ENCODE measurements at regions not wholly inside any gene's neighbourhood (a gene's known extent, or its start where the extent isn't known, plus 50 kb on each side); places are given as distances from the start of the nearest gene placed in this dataset.

DNA sequence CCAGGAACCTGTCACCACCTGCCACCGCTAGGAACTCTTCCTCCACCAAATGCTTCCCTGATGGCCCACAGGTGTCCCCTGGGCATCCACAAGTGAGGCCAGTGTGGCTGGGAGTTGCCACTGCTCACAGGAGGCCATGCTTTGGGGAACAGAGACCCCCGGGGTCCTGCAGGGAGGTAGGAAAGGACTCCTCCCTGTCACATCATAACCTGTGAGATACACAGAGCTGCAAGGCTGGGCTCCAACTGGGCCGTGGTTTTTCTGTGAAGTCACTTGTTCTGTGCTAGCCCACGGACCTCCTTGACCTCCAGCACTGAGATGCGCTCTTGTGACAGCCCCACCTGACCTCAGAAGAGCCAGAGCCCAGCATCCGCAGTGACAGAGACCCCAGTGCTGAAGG, 311.2 kb downstream of the C16orf95 start:
- TF ChIP-seq, protein P1, sequence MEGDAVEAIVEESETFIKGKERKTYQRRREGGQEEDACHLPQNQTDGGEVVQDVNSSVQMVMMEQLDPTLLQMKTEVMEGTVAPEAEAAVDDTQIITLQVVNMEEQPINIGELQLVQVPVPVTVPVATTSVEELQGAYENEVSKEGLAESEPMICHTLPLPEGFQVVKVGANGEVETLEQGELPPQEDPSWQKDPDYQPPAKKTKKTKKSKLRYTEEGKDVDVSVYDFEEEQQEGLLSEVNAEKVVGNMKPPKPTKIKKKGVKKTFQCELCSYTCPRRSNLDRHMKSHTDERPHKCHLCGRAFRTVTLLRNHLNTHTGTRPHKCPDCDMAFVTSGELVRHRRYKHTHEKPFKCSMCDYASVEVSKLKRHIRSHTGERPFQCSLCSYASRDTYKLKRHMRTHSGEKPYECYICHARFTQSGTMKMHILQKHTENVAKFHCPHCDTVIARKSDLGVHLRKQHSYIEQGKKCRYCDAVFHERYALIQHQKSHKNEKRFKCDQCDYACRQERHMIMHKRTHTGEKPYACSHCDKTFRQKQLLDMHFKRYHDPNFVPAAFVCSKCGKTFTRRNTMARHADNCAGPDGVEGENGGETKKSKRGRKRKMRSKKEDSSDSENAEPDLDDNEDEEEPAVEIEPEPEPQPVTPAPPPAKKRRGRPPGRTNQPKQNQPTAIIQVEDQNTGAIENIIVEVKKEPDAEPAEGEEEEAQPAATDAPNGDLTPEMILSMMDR (IDR thresholded peaks at IDR 0.05; ENCODE audit: low read depth, low read length), result no peak
- TF ChIP-seq EZH2phosphoT487 (IDR thresholded peaks at IDR 0.05; ENCODE audit: low read depth), result no peak
